ENCODE measurements at regions not wholly inside any gene's neighbourhood (a gene's known extent, or its start where the extent isn't known, plus 50 kb on each side); places are given as distances from the start of the nearest gene placed in this dataset.
"Not testable (repeated sequence)": the region's sequence is repeated elsewhere in the genome, so short reads cannot be mapped to it uniquely, and the experiment has no call there.

DNA sequence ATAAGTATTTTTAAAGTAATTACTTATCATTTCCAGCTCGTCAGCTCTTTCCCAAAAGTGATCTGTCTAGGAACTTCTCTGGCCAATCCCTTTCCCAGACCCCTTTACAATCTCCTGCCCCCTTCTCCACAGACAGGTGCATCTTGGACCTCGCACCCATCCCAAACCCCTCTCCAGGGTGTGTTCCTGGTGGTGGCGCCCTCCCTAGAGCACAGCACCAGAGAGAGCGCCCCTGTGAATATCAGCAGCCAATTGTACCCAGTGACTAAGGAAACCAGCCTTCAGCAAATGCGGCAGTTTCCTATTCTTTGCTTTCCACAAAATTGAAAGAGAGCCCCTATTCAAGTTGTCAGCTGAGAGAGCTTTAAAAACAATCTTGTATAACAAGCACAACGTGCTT is 157.7 kb downstream of the RNASET2 start:
- TF ChIP-seq, protein P1, sequence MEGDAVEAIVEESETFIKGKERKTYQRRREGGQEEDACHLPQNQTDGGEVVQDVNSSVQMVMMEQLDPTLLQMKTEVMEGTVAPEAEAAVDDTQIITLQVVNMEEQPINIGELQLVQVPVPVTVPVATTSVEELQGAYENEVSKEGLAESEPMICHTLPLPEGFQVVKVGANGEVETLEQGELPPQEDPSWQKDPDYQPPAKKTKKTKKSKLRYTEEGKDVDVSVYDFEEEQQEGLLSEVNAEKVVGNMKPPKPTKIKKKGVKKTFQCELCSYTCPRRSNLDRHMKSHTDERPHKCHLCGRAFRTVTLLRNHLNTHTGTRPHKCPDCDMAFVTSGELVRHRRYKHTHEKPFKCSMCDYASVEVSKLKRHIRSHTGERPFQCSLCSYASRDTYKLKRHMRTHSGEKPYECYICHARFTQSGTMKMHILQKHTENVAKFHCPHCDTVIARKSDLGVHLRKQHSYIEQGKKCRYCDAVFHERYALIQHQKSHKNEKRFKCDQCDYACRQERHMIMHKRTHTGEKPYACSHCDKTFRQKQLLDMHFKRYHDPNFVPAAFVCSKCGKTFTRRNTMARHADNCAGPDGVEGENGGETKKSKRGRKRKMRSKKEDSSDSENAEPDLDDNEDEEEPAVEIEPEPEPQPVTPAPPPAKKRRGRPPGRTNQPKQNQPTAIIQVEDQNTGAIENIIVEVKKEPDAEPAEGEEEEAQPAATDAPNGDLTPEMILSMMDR (IDR thresholded peaks at IDR 0.05; ENCODE audit: insufficient read depth, missing control alignments), result no peak
- FAIRE-seq (no peak), DNase-seq (ENCODE audit: insufficient read length, low spot score) (no peak)

DNA sequence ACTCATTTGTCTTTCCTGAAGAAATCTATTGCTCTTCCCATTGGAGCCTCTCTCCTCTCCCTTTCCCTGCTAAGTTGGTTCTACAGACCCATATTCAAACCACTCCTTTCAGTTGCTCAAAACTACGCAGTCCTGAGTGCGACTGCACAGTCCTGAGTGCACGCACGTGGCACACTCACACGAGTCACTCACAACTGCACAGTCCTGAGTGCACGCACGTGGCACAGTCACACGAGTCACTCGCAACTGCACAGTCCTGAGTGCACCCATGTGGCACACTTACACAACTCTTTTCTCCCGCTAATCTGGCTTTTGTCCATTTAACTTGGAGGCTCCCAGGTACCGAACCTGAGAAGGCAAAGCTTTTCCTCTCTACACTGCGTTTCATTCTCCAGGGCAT is 159.7 kb downstream of the RNASET2 start:
- TF ChIP-seq, protein P1 (IDR thresholded peaks at IDR 0.05; ENCODE audit: insufficient read depth, missing control alignments), result no peak
- no peak for DNase-seq (ENCODE audit: insufficient read length, low spot score)
- no peak for FAIRE-seq

DNA sequence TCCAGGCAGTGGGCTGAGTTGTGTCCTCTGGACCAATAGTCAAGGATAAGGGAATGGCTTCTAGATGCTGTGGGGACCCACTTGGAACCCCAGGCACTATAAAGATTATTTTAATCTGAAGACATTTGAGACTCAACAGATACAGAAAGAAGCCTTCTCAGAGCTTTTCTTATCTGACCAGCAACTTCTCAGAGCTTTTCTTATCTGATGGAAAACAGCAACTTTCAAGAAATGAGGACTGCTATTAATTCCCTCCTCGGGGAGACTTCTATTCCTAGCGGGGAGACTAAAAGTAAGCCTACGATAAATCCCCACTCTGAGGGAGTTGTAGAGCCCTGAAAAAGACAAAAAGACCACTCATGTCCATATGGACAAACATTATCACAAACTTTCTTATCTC is 160.5 kb downstream of the RNASET2 start:
- TF ChIP-seq, protein P1 (IDR thresholded peaks at IDR 0.05; ENCODE audit: insufficient read depth, missing control alignments), result no peak
- FAIRE-seq, result no peak
- no peak for DNase-seq (ENCODE audit: insufficient read length, low spot score)

DNA sequence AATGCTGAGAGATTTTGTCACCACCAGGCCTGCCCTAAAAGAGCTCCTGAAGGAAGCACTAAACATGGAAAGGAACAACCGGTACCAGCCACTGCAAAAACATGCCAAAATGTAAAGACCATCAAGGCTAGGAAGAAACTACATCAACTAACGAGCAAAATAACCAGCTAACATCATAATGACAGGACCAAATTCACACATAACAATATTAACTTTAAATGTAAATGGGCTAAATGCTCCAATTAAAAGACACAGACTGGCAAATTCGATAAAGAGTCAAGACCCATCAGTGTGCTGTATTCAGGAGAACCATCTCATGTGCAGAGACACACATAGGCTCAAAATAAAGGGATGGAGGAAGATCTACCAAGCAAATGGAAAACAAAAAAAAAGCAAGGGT is 163.8 kb upstream of the RPS6KA2 start:
- not testable (repeated sequence) for DNase-seq (ENCODE audit: insufficient read length, low spot score); FAIRE-seq

DNA sequence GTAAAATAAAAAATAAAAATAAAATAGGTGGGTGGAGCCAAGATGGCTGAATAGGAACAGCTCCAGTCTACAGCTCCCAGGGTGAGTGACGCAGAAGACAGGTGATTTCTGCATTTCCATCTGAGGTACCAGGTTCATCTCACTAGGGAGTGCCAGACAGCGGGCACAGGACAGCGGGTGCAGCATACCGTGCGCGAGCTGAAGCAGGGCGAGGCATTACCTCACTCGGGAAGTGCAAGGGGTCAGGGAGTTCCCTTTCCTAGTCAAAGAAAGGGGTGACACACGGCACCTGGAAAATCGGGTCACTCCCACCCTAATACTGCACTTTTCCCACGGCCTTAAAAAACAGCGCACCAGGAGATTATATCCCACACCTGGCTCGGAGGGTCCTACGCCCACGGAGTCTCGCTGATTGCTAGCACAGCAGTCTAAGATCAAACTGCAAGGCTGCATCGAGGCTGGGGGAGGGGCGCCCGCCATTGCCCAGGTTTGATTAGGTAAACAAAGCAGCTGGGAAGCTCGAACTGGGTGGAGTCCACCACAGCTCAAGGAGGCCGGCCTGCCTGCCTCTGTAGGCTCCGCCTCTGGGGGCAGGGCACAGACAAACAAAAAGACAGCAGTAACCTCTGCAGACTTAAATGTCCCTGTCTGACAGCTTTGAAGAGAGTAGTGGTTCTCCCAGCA is 161.9 kb upstream of the RPS6KA2 start:
- DNase-seq (ENCODE audit: insufficient read length, low spot score); FAIRE-seq: not testable (repeated sequence)

DNA sequence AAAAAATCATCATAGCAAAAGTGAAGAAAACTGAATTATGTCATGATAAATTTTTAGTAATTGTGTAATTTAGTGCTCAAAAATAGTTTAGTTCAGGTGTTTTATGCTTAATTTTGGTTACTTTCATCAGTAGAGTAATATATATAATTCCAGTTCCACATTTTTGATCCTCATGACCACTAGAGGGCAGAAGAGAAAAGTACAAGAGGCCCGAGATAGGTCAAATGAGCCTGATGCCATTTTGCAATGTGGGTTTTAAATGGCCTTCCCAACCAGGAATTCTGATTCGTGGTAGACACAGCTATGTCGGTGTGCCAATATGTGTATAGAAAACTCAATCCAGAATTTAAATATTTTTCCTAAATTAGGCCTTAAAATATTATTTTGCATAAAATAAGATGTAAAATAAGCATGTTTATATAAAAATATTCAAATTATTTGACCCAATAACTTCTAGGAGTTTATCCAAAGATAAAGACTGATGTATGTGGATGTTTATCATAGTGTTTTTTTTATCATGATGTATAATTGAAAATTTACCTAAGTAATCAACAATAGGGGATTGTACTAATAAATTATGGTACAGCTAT is 159.7 kb upstream of the RPS6KA2 start:
- DNase-seq (ENCODE audit: insufficient read length, low spot score), result no peak
- no peak for FAIRE-seq
- TF ChIP-seq, protein P1 (IDR thresholded peaks at IDR 0.05; ENCODE audit: insufficient read depth, missing control alignments), result peak; percentile 71

DNA sequence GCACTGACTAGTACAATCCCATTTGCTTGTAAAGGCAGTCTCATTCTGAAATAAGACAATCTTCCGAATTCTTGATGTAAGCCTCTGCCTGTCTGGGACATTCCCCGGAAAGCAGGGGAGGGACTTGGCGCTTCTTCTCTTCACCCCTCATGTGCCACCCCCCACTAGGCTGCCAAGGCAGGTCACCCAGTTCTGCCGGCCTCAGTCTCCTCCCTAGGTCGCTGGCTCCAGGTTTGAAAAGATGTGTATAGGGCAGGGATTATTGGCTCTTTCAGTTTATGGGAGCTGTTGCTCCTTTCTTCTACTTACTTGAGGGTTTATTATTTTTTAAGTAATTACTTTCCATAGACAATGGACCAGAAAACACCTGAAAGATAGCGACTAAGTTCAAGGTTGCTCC is 158.1 kb upstream of the RPS6KA2 start:
- FAIRE-seq (no peak), DNase-seq (ENCODE audit: insufficient read length, low spot score) (no peak)
- TF ChIP-seq, protein P1 (IDR thresholded peaks at IDR 0.05; ENCODE audit: insufficient read depth, missing control alignments), result no peak

DNA sequence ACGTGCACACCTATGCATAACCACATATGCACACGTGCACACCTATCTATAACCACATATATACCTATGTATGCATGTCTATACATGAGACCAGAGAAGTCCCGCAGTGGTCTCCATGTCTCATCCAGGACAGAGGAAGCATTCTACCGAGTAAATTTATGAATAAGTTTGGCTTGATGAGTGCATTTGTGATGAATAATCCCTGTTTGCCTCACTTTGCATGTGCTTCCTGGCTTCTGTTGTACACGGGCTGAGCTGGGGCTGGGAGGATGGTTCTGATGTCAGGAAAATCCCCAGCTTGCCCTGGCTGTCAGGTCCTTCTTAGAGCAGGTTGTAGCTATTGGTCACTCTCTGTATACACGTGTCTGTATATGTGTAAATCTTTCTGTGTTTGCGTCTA is 157.6 kb upstream of the RPS6KA2 start:
- DNase-seq (ENCODE audit: insufficient read length, low spot score), result no peak
- FAIRE-seq, result no peak
- TF ChIP-seq, protein P1 (IDR thresholded peaks at IDR 0.05; ENCODE audit: insufficient read depth, missing control alignments), result no peak
